HG02763 (cell line): ENCODE measurements at regions not wholly inside any gene's neighbourhood (a gene's known extent, or its start where the extent isn't known, plus 50 kb on each side); places are given as distances from the start of the nearest gene placed in this dataset.
A peak's percentile ranks its signal among the peaks of the same experiment; 100 is the strongest.
"Not testable (repeated sequence)": the region's sequence is repeated elsewhere in the genome, so short reads cannot be mapped to it uniquely, and the experiment has no call there.

ENCODE experiments used
- ATAC-seq: cut with Tn5 transposase; IDR thresholded peaks from one replicate; pipeline ENCODE4 v1.9.1; 2021; ENCODE audit warnings: mild to moderate bottlenecking, moderate library complexity; ENCODE audit not compliant: unreplicated experiment

- ATAC-seq: no peak
Measured at GRCh38 chr13:80888390-80888789, 547.5 kb upstream of the SPRY2 start.

DNA sequence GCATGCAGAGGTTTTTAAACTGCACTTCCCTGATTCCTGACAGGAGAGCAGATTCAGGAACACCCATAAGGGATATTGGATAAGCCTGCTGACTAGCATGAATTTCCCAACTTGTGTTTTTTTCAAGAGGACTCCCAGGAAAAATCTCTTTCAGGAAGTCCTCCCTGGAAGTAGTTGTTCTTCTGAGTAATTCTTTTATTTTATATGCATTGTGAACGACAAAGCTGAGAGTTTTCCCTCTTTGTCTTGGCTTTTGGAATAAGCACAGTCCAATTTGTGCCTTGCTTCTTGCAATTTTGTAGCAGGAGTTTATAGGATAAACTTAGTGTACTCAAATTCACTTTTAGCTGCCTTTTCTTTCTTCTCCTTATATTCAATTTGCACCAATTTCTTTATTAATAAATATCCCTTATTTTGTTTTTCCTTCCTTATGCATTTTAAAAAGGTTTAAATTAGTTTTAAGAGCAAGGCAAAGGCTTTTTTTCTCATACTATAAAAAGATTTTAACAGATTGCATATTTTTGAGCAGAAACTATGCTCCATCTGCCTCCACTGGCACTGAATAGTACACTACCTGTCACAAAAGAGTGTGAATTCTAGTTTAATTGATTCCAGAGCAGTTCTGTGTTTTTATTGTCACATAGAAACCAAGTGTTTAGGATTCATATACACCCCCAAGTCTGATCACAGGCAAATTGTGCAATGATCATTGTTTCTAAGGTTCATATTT is 543.3 kb upstream of the SPRY2 start:
- ATAC-seq: no peak

DNA sequence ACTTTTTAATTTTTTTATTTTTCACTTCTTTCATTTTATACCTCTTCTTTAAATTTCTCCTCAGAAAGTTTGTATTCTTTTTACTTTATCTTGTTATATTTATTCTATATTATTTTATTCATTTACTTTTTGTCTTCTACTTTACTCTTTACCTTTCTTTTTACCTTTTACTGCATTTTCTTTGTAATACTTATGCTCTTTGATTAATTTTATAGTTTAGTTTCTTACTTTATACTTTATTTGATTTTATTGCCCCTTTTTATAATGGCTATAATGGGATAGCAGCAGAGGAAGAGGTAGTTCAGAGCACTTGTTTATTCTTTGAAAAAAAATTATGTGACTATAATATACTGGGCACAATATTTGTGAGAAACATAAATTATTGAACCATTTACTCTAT is 542.6 kb upstream of the SPRY2 start:
- no peak for ATAC-seq

DNA sequence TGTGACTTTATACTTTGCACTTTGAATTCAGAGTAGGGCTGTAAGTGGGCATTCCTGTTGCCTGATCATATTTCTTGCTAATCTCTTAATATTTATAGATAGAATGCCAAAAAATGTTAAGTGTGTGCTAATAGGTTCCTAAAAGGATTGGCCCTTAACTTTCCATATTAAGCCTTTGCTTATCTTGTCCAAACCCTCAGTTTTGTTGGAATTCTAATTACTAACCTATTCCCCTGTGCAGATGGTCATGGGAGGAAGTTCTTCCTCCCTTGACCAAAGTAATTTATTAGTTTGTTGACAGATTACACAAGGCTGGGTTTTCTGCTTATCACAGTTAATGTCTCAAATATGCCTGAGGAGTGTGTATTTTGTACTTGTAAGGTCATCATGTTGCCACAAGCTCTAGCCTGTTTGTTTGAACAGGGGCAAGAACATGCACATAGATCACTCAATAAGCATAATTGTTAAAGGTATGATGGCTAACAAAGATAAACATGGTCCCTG is 541.1 kb upstream of the SPRY2 start:
- ATAC-seq: no peak

DNA sequence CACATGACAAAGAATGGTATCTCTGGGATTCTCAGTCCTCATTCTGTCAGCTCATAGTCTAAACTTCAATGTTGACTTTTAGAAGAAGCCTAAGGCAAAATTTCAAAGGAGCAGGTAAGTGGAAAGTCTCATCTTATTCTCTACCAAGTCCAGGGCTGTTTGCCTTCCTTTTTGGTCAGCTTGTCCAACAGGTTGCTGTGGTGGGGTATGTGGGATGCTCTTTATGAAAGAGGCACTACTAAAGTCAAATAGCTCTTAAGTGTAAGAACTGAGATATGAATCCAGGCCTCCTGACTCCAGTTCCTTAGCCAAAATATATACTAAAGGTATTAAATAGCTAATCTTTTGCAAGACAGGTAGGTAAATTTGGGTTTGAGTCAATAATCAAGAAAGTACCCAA is 540.6 kb upstream of the SPRY2 start:
- no peak for ATAC-seq

GRCh38 chr13:80881034-80881433 is 540.1 kb upstream of the SPRY2 start:
- ATAC-seq: no peak

GRCh38 chr13:80877944-80878241 is 537.0 kb upstream of the SPRY2 start:
- ATAC-seq: no peak

DNA sequence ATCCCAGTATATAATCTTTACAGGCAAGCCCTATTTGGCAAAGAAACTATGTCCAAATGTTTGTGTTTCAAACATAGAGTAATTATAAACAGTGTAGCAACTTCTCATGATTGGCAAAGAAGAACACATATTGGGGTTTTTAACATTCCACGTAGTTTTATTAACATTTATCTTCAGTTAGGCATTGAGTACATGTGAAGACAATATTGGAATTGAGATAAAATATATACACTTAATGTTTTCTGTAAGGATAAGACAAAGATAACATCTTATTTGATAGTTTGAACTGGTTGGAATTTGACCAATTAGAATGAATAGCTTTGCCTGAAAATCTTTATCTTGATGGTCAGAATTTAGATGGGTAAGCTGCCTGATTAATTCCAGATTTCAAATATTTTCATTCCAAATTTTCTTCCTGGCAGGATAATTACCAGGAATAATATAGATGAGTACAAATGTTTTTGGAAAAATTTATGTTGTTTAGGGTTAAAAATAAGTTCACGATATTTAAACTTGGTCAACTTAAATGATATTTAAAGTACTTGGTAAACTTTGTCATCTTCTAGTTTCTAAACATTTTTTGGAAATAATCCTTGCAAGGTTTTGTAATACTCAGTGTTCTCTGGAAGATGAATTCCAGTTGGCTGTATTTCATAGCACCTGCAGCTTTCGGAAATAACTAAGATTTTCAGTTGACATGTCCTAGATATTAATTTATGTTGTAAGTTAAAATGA is 536.5 kb upstream of the SPRY2 start:
- ATAC-seq: no peak

GRCh38 chr13:80873589-80873988 is 532.7 kb upstream of the SPRY2 start:
- peak; percentile 48 for ATAC-seq

- ATAC-seq: not testable (repeated sequence)
Measured at GRCh38 chr13:80871971-80872370, 531.0 kb upstream of the SPRY2 start.

GRCh38 chr13:80871481-80871880 is 530.6 kb upstream of the SPRY2 start:
- ATAC-seq: no peak

DNA sequence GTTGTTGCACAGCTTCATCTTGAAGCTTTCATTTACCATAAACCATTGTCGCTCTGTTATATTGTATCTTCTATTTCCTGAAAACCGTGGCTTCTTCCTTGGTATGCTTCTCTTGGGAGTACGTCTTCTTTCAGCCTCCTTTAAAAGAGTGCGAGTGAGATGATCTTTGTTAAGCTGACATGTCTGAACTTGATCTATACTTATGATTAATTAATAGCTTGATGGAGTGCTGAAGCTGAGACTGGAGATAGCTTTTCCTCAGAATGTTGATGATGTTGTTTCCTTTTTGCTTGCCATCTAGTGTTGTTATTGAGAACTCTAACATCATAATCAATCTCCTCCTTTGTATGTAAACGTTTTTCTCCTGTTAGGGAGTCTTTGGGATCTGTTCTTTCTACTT is 529.3 kb upstream of the SPRY2 start:
- no peak for ATAC-seq

GRCh38 chr13:80866921-80867320 is 526.0 kb upstream of the SPRY2 start:
- no peak for ATAC-seq

DNA sequence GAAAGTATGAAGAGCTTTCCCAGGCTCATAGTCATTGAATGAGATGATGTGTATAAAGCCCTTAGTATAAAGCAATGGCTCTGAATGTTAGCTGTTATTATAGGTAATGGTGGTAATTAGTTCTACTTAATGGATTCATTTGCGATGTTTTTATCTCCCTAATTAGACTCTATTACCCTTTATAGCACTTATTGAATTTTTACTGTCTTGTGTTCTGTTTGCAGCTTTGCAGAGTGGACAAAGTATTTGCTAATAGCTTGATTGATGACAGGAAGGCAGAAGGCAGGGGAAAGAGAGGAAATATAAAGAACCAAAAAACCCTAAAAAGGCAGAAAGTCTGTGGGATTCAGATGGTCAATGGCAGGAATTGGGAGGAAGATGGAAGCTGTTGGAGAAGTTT is 524.4 kb upstream of the SPRY2 start:
- no peak for ATAC-seq

DNA sequence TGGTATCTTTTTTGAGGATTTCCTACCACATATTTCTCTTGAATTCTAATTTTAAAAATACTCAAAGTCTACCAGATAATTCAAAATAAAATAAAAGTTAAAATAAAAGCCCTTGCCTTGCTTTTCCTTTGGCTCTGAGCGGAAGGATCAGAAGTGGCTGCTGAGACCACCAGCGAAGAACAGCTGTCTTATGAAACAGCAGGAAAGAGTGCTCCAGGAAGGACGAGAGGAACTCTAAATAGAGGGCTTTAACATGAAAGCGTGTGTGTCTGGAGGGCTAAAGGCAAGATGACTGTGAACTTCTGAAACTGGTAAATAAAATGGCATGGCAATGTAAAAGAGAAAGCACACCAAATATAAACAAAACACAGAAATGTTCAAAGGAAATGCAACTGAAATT is 521.5 kb upstream of the SPRY2 start:
- no peak for ATAC-seq

- ATAC-seq: no peak
Measured at GRCh38 chr13:80860845-80861244, 519.9 kb upstream of the SPRY2 start.

DNA sequence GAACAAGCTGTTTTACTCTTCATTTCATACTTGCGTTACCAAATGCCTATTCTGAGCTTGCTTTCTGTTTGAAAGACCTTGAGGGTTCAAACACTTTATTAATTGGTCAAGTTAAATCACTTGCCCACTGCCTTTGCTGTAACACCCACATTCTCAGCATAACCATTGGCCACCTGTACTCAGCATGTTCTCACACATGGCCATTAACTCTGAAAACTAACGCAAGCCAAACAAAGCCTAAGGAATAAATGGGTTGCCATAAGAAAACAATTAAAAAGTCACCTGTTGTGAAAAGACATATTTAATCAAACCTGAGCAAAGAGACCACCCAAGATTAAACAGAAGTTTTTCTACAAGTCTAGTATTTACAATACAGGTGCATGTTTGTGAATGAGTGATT is 517.2 kb upstream of the SPRY2 start:
- no peak for ATAC-seq

DNA sequence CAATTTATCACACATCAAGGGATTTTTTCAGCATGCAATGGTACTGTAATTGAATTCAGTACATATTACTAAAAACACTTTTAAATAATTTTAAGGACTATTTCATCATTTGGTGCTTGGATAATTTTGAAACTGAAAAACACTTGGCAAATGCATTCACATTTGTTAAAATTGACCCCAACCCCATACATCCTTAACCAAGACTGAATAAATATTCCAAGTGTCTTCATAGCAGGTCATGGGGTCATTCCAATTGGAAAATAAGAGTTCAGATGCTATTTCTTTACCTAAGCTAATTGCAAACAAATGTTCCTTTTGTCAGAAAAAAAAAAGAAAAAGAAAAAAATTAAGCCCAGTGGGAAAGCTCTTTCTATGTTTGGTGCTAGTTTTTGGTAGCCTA is 516.4 kb upstream of the SPRY2 start:
- no peak for ATAC-seq

DNA sequence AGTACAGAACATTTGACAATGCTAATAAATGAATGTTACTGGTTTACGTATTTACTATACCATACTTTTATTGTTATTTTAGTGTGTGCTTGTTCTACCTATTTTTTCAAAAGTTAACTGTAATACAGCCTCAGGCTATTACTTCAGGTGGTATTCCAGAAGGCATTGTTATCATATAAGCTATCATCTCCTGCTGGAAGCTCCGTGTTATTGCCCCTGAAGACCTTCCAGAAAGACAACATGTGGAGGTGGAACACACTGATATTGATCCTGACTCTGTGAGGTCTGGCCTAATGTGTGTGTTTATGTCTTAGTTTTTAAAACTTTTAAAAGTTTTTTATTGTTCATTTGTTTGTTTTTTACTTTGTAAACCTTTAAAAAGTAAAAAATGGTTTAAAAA is 509.8 kb upstream of the SPRY2 start:
- ATAC-seq: no peak

GRCh38 chr13:80844164-80844563 is 503.2 kb upstream of the SPRY2 start:
- ATAC-seq: no peak

DNA sequence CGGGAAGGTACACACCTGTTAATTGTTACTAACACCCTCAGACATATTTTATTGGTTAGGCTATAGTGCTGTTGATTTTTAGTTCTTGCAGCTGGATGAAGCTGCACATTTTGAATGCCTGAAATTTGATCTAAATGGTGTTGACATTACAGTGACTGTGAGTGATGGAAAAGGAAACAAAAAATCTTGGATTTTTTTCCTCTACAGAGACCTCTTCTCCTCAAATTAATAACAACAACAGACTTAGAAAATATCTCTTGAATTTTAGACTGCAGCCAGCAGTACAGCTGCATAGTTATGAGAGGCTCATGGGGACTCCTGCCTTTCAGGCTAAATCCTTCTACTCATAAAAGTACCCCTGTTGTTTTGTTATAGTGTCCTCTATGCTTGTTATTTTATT is 500.5 kb upstream of the SPRY2 start:
- ATAC-seq: no peak

DNA sequence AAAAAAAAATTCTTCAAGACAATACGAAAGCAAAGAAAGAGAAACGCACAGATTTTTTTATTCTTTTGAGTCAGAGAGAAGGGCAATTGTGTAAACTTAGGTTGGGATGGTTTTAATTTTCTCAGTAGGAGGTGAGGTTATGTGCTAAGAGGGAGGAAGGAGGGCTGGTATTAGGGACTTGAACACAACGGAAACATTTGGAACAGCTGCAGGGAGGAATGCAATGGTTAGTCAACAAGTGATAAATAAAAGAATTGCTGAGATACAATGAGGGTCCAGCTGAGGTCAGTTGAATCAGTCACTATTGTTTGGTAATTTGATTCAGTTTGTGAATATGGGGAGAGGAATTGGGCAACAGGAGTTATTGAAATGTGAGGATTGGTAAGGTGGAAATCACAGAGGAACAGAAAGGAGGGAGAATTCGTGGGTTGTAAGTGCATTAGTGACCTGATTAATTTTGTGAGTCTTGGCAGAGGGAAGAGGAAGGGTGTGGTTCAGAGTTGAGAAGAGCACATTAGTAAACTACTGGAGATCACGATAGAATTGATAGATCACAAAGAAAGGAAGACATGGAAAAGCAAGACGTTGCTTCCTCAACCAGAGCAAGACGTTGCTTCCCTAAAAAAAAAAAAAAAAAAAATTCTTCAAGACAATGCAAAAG is 499.5 kb upstream of the SPRY2 start:
- ATAC-seq: no peak
